Colonic mucosa (tissue), 4 donors: ENCODE measurements at regions not wholly inside any gene's neighbourhood (a gene's known extent, or its start where the extent isn't known, plus 50 kb on each side); places are given as distances from the start of the nearest gene placed in this dataset.

Experiments used
- DNase-seq: peaks from one replicate; pipeline ENCODE4 v3.0.0-alpha.2; 2020
- H3K27ac ChIP-seq: fragments of 200-600 bp; one replicate; pipeline ENCODE4 v1.8.0; 2021
- H3K27me3 ChIP-seq: fragments of 200-600 bp; one replicate; pipeline ENCODE4 v1.8.0; 2021
- H3K36me3 ChIP-seq: fragments of 200-600 bp; one replicate; pipeline ENCODE4 v1.8.0; 2021
- H3K4me1 ChIP-seq: fragments of 200-600 bp; one replicate; pipeline ENCODE4 v1.8.0; 2021; ENCODE audit warnings: mild to moderate bottlenecking
- H3K4me3 ChIP-seq: fragments of 200-600 bp; one replicate; pipeline ENCODE4 v1.8.0; 2021
- H3K9ac ChIP-seq, 2 donors: one replicate each; pipeline ENCODE4 v1.7.0; 2013; ENCODE audit warnings: control low read depth in 2 of 2, low read depth in 2 of 2, low read length in 2 of 2
- H3K9me3 ChIP-seq: fragments of 200-600 bp; one replicate; pipeline ENCODE4 v1.8.0; 2021
- intact Hi-C: fragments of 100-400 bp; cut with DNase I; formaldehyde crosslinking; loops from one replicate; pipeline ENCODE4 v1.14.1; 2022
- TF ChIP-seq, protein P1 (sequence below): fragments of 200-600 bp; IDR thresholded peaks from one replicate; pipeline ENCODE4 v1.8.0; 2022; ENCODE audit warnings: antibody characterized with exemption, mild to moderate bottlenecking
- donor health status: healthy.
- donor health status: DM: no; HTN: no; CAD: no.
- donor health status: DM: no; HTN: no; CAD: no.

DNA sequence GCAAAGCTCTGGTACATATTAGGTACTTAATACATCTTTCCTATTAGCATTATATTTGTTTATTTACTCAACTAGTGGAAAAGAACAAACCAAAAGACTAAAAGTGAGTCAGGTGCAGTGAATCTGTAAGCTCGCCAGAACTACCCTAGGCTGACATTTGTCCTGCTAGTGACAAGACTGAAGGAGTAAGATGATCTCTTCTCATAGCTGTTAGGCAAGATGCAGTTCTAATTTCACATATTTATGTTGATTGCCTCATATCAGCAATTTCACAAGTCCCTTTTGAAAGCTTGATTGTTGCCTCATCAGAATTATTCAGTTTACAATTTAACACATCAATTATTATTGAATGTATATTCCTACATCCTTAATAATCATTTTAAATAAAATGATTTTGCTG is 293.0 kb upstream of the NAV3 start:
- no peak for DNase-seq
- Histone ChIP-seq H3K9ac (no peak overlapping the region), H3K9me3 (no peaks in the 10 kb centered on the region), H3K36me3 (no peaks in the 10 kb centered on the region), H3K4me1 (no peaks in the 10 kb centered on the region), H3K27ac (no peak overlapping the region), H3K27me3 (no peaks in the 10 kb centered on the region), H3K4me3 (no peak overlapping the region)
- intact Hi-C loops = no loop called here
- TF ChIP-seq, protein P1, sequence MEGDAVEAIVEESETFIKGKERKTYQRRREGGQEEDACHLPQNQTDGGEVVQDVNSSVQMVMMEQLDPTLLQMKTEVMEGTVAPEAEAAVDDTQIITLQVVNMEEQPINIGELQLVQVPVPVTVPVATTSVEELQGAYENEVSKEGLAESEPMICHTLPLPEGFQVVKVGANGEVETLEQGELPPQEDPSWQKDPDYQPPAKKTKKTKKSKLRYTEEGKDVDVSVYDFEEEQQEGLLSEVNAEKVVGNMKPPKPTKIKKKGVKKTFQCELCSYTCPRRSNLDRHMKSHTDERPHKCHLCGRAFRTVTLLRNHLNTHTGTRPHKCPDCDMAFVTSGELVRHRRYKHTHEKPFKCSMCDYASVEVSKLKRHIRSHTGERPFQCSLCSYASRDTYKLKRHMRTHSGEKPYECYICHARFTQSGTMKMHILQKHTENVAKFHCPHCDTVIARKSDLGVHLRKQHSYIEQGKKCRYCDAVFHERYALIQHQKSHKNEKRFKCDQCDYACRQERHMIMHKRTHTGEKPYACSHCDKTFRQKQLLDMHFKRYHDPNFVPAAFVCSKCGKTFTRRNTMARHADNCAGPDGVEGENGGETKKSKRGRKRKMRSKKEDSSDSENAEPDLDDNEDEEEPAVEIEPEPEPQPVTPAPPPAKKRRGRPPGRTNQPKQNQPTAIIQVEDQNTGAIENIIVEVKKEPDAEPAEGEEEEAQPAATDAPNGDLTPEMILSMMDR = no peak

DNA sequence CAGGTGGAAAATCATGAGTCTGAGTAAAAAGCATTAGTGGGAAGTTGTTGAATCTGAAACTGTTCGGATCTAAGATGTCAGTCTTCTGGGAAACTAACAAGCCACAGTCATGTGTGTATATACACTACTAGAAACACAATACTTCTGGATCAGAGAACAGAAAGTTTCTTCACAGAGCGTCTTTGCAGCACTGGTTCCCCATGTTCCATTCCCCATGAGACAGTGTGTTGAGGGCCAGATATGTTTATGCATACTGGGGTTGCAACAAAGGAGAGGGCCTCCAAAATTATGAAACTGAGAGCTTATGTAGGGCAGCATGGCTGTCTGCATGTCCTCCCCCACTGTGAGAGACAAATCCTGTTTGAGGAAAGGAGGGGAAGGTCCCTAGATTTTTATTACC is 295.0 kb upstream of the NAV3 start:
- DNase-seq = no peak
- TF ChIP-seq, protein P1 = no peak
- no peaks in the 10 kb centered on the region for H3K9me3 ChIP-seq
- no peaks in the 10 kb centered on the region for H3K27me3 ChIP-seq
- H3K4me1 ChIP-seq = no peaks in the 10 kb centered on the region
- intact Hi-C loops = no loop called here
- no peak overlapping the region for H3K9ac ChIP-seq
- no peak overlapping the region for H3K27ac ChIP-seq
- no peaks in the 10 kb centered on the region for H3K36me3 ChIP-seq
- no peak overlapping the region for H3K4me3 ChIP-seq

DNA sequence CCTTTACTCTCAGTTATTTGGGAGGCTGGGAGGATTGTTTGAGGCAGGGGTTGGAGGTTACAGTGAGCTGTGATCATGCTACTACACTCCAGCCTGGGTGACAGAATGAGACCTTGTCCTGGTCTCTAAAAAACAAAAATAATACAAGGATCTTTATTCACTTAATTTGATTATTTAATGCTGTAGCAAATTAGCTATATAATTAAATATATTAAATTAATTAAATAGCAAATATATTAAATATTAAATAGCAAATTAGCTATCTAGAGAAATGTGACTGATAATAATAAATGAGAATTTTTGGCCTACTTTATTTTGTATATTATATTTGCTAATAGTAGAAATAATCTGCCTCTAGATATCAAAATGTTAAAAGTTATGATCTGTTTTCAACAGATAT is 298.8 kb upstream of the NAV3 start:
- H3K4me1 ChIP-seq = no peaks in the 10 kb centered on the region
- DNase-seq = no peak
- TF ChIP-seq, protein P1 = no peak
- no peak overlapping the region for H3K4me3 ChIP-seq
- H3K27me3 ChIP-seq = no peaks in the 10 kb centered on the region
- no peaks in the 10 kb centered on the region for H3K9me3 ChIP-seq
- H3K27ac ChIP-seq = no peak overlapping the region
- no peaks in the 10 kb centered on the region for H3K36me3 ChIP-seq
- H3K9ac ChIP-seq = no peak overlapping the region
- intact Hi-C loops = no loop called here

DNA sequence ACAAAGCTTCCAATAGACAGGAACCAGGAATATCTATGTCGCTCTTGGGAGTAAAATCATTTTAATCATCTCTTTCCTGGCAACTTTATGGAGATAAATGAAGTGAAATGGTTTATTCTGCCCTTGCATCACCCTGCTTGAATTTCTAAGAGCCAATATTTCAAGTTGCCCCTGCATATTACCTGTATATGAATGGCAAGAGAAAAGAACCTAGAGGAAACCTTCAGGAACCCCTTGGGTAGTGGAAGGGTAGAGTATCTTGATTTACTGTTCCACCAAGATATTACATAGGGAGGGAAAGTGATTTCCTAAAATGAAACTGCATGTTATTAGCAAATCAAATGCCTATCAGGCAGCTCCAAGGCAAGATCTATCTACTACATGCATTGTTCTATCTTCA is 308.4 kb upstream of the NAV3 start:
- Histone ChIP-seq H3K9me3 (no peaks in the 10 kb centered on the region), H3K4me1 (no peaks in the 10 kb centered on the region), H3K9ac (no peak overlapping the region), H3K27ac (no peak overlapping the region), H3K36me3 (no peaks in the 10 kb centered on the region), H3K27me3 (no peaks in the 10 kb centered on the region), H3K4me3 (no peak overlapping the region)
- intact Hi-C loops = no loop called here
- TF ChIP-seq, protein P1 = no peak
- no peak for DNase-seq

DNA sequence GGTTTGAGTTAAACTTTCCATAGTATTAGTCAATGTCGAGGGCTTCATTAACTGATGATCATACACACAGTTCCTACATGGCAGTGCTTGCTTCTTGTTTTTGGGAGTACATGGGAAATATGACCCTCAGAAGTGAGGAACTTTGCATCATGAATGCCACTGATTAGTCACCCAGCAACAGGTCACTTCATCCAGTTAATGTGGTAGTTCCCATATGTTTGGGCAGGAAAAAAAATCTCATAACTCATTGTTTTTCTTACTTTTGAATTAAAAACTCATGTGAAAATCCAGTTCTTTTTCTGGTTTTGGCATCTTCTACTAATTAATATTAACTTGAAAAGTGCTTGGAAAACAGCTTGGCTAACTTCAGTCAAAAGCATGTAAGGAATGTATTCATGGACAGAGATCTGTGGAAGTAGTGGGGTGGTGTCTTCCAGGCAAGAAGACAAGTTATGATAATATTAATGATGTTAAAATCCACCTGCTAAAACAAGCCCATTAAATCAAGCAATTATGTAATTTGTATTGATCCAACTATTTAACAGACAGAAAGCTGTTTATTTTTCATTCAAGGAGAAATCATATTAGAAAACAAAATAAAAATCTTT is 309.1 kb upstream of the NAV3 start:
- Histone ChIP-seq H3K27ac (no peak overlapping the region), H3K9ac (no peak overlapping the region), H3K4me1 (no peaks in the 10 kb centered on the region), H3K36me3 (no peaks in the 10 kb centered on the region), H3K4me3 (no peak overlapping the region), H3K9me3 (no peaks in the 10 kb centered on the region), H3K27me3 (no peaks in the 10 kb centered on the region)
- no peak for DNase-seq
- intact Hi-C loops = no loop called here
- TF ChIP-seq, protein P1 = no peak
